Sciatic nerve (tissue), 2 donors: ENCODE measurements at regions not wholly inside any gene's neighbourhood (a gene's known extent, or its start where the extent isn't known, plus 50 kb on each side); places are given as distances from the start of the nearest gene placed in this dataset.
"Not testable (repeated sequence)": the region's sequence is repeated elsewhere in the genome, so short reads cannot be mapped to it uniquely, and the experiment has no call there.

ENCODE experiments used
- ATAC-seq: fragments of 200-7000 bp; cut with Tn5 transposase; one replicate; pipeline ENCODE4 v1.9.1; 2020; ENCODE audit warnings: mild to moderate bottlenecking, moderate library complexity
- DNase-seq: peaks from one replicate; pipeline ENCODE4 v3.0.0-alpha.2; 2020; ENCODE audit warnings: low spot score
- intact Hi-C: fragments of 100-400 bp; cut with DNase I; formaldehyde crosslinking; loops from one replicate; pipeline ENCODE4 v1.14.2; 2022
- donor health status: DM: no; HTN: no; CAD: no.
- donor health status: DM: no; HTN: no; CAD: no.

DNA sequence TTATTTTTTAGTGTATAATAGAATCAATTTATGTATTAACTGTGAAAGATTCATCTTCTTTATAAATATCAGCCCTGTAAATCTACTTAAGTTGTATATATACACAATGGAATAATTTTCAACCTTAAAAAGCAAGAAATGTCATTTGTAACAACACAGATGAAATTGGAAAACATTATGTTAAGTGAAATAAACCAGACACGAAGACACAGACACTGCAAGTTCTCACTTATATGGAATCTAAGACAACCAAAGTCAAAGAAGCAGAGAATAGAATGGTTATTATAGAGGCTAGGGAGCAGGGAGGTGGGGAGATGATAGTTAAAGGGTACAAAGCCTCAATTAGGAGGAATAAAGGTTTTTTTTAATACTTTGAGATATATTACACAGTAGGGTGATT is 1404.4 kb downstream of the HACE1 start:
- DNase-seq (no peak), ATAC-seq (no peak)
- intact Hi-C loops = no loop called here

DNA sequence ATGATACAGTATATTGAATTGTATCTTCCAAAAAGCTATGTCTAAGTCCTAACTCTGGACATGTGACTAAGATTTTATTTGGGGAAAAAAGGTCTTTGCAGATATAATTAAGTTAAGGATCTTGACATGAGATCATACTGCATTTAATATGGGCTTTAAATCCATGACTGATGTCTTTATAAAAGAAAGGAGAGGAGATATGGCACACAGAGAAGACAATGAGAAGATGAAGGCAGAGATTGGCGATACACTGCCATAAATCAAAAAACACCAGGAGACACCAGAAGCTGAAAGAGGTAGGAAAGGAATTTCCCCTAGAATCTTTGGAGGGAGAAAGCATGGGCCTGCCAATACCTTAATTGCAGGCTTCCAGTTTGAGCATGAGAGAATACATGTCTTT is 1450.2 kb downstream of the HACE1 start:
- intact Hi-C loops = no loop called here
- ATAC-seq (no peak), DNase-seq (no peak)

- intact Hi-C loops = no loop called here
- no peak for ATAC-seq
- no peak for DNase-seq
These were observed 1454.4 kb downstream of the HACE1 start for GRCh38 chr6:103405321-103405720.

- DNase-seq (no peak), ATAC-seq (no peak)
- intact Hi-C loops = no loop called here
These were observed 1454.9 kb downstream of the HACE1 start for GRCh38 chr6:103404799-103405198.

GRCh38 chr6:103396768-103397167 is 1463.0 kb downstream of the HACE1 start:
- ATAC-seq (no peak), DNase-seq (no peak)
- intact Hi-C loops = no loop called here

DNA sequence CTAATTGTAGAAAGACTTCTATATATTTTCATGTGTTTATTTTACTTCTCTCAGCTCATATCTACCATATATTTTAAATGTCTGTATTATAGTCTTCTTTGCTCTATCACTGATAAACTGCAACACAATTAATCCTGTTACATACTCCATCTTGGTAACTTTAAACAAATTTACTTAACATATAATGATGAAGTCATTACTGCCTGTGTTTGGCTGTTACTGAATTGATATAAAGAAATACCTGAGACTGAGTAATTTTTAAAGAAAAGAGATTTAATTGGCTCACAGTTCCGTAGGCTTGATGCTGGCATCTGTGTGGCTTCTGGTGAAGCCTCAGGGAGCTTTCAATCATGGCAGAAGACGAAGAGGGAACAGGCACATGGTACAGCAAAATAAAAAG is 1480.4 kb downstream of the HACE1 start:
- intact Hi-C loops = no loop called here
- DNase-seq (no peak), ATAC-seq (no peak)

- DNase-seq (no peak), ATAC-seq (no peak)
- intact Hi-C loops = no loop called here
These were observed 1492.5 kb downstream of the HACE1 start for GRCh38 chr6:103367212-103367611.

- intact Hi-C loops = no loop called here
- DNase-seq (no peak), ATAC-seq (no peak)
These were observed 1503.2 kb downstream of the HACE1 start for GRCh38 chr6:103356531-103356930.

GRCh38 chr6:103344554-103345163 is 1515.1 kb downstream of the HACE1 start:
- intact Hi-C loops = no loop called here
- DNase-seq (no peak), ATAC-seq (no peak)

- ATAC-seq = no peak
- no peak for DNase-seq
- intact Hi-C loops = no loop called here
These were observed 1524.3 kb downstream of the HACE1 start for GRCh38 chr6:103335412-103335811.

- intact Hi-C loops = no loop called here
- ATAC-seq = no peak
- no peak for DNase-seq
These were observed 1532.7 kb downstream of the HACE1 start for GRCh38 chr6:103326760-103327757.

DNA sequence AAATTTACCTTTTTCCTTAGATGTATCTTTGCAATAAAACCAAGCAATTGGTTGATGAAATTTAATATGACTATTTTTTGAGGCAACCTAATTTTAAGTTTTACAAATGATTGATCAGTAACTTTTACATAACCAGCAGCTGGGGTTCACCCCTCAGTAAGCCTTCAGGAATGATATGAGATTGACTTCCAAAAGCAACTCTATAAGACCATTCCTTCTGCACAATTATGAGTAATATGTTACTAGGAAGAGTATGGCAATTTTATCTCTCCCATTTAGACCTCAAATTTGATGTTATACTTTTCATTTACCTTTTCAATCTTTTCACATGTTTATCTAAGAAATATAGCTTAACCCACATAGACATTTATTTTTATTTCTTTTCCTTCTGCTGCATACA is 1546.3 kb downstream of the HACE1 start:
- no peak for DNase-seq
- no peak for ATAC-seq
- intact Hi-C loops = no loop called here

DNA sequence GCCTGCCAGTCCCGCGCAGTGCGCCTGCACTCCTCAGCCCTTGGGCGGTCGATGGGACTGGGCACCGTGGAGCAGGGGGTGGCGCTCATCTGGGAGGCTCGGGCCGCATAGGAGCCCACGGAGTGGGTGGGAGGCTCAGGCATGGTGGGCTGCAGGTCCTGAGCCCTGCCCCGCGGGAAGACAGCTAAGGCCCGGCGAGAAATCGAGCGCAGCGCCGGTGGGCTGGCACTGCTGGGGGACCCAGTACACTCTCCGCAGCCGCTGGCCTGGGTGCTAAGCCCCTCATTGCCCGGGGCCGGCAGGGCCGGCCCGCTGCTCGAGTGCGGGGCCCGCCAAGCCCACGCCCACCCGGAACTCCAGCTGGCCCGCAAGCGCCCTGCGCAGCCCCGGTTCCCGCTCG is 1565.3 kb downstream of the HACE1 start:
- intact Hi-C loops, DNase-seq, ATAC-seq: not testable (repeated sequence)

DNA sequence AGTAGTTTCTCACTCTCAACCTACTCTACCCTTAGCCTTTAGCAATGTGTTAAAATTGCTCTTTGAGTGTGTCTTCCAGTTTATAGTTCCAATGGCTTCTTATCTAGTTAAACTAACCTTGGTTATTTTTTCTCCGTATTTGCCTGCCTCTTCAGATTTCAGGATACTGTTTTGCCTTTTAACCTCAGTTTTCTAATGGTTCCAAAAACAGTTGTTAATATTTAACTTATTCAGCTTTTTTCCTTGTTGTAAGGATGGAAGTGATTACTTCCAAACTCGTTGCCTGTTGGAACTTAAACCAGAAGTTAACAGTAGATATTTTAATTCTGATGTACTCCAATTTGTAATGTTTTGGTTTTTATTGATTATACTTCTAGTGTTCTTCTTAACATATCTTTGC is 1574.9 kb downstream of the HACE1 start:
- DNase-seq (no peak), ATAC-seq (no peak)
- intact Hi-C loops = no loop called here

GRCh38 chr6:103280417-103280816 is 1579.3 kb downstream of the HACE1 start:
- intact Hi-C loops = no loop called here
- no peak for DNase-seq
- no peak for ATAC-seq

GRCh38 chr6:103277936-103278335 is 1581.8 kb downstream of the HACE1 start:
- no peak for ATAC-seq
- intact Hi-C loops = no loop called here
- DNase-seq = no peak

DNA sequence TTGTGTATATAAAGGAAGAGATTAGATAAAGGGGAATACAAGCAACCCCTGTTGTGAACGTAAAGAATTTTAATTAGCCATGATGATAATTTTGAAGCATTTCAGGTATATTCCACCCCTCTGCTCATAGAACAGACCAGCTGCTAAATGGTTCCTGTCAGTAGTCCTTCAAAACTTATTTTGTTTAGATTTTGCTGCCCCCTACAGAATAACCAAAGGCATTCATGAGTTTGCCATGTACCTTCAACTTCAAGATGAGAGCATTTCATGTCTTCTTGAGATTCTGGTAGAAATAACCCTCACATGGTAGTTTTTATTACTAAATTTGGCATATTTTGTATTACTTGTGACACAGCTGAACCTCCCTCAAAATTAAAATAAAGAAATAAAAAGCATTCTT is 1586.7 kb downstream of the HACE1 start:
- intact Hi-C loops = no loop called here
- ATAC-seq (no peak), DNase-seq (no peak)

DNA sequence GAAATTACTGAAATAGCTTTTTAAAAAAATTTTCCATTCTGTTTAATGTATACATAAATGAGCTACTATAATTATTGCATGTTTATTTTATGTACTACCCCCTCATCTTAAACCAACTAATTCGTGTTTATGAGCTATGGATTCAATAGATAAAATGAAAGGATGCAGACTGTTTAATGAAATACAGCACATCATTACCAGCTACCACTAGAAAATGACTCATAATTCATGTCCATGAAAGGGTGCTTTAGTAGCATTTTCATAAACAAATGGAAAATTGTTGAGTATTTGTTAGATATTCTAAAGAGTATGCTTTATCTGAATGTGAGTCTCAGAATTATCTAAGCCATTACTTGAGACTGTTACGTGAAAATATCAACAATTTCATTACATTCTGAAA is 1590.1 kb downstream of the HACE1 start:
- ATAC-seq (no peak), DNase-seq (no peak)
- intact Hi-C loops = no loop called here

DNA sequence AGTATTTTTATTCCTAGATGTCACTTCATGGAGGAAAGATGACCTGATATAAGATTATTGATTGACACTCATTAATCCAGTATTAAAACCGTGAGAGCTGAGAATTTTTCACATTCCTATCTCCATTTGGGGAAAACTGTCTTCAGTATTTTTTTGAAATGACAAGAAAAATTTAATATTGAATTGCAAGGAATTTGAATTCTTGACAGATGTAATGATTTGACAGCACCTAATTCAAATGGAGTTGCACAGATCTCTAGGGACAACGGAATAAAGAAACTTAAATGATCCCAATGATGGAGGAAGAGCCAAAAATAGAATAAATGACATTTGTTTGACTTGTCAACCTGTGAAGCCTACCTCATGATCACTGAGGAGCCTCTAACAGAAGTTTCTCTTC is 1591.4 kb downstream of the HACE1 start:
- DNase-seq = no peak
- intact Hi-C loops = no loop called here
- ATAC-seq = no peak

DNA sequence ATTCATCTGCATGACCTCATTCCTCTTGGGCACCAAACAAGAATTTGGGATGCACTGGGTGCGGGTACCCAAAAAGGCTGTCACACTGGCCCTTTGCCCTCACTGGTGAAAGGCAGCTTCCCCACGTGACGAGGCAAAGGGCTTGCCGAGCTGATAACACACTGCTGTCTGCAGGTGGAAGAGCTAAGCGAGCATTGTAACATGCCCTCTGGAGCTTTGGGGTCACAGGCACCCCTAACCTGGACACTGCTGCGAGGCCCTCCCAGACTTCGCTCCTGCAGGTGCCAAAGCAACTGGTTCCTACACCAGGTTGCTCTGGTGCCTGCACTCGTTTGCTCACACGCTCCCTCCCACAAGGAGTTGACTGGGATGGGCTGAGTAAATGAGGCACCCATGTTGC is 1595.7 kb downstream of the HACE1 start:
- intact Hi-C loops = no loop called here

DNA sequence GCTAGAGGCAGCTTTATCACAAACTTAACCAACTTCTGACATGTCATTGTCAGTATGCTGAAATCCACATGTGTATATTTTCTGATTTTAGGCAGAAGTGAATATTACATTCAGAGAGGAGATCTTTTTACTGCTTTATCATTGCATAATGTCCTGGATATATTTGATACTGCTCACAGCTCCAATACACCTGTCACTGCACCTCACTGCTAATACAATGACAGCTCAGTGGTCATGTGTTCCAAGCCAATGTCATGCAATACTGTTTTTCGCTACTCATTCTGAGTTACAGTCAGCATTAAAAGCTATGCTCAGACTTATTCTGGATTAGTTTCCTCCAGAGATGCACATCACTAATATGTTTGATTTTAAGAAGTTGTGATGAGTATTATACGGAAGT is 1604.6 kb downstream of the HACE1 start:
- ATAC-seq = no peak
- no peak for DNase-seq
- intact Hi-C loops = no loop called here

More for the DNA sequence above, 1595.7 kb downstream of the HACE1 start:
- DNase-seq (no peak), ATAC-seq (no peak)
